Activated CD4-positive, alpha-beta memory T cell treated with anti-CD3 and anti-CD28 coated beads for 36 hours (primary cell): ENCODE measurements at regions not wholly inside any gene's neighbourhood (a gene's known extent, or its start where the extent isn't known, plus 50 kb on each side); places are given as distances from the start of the nearest gene placed in this dataset.

Experiments
- CTCF ChIA-PET: fragments of 350-600 bp; sonication (Branson Sonifier 250); formaldehyde crosslinking; loops from one replicate; lab custom pipeline; 2021; ENCODE audit warnings: antibody characterized with exemption, inconsistent platforms; lab: Charles Lee
- POLR2A ChIA-PET: fragments of 350-600 bp; sonication (Branson Sonifier 250); formaldehyde crosslinking; loops from one replicate; lab custom pipeline; 2021; ENCODE audit warnings: antibody characterized with exemption; lab: Charles Lee
- DNase-seq: peaks from one replicate; pipeline ENCODE4 v3.0.0-alpha.2; 2020
- H3K27ac Mint-ChIP-seq: one replicate; pipeline ENCODE4 v1.8.0; 2021; ENCODE audit warnings: mixed read lengths
- H3K27me3 Mint-ChIP-seq: one replicate; pipeline ENCODE4 v1.8.0; 2021; ENCODE audit warnings: mixed read lengths
- H3K36me3 Mint-ChIP-seq: one replicate; pipeline ENCODE4 v1.8.0; 2021; ENCODE audit warnings: mixed read lengths
- H3K4me1 Mint-ChIP-seq: one replicate; pipeline ENCODE4 v1.8.0; 2021; ENCODE audit warnings: low read depth, mixed read lengths
- H3K4me3 Mint-ChIP-seq: one replicate; pipeline ENCODE4 v1.8.0; 2021; ENCODE audit warnings: mild to moderate bottlenecking, mixed read lengths
- H3K9me3 Mint-ChIP-seq: one replicate; pipeline ENCODE4 v1.8.0; 2021; ENCODE audit warnings: mixed read lengths
- intact Hi-C: fragments of 100-400 bp; cut with micrococcal nuclease; formaldehyde crosslinking; loops from one replicate; pipeline ENCODE4 v1.15.1; 2023

- H3K27ac Mint-ChIP-seq, result no peak overlapping the region
- H3K9me3 Mint-ChIP-seq, result no peaks in the 10 kb centered on the region
- no peaks in the 10 kb centered on the region for H3K36me3 Mint-ChIP-seq
- no peak for DNase-seq
- intact Hi-C loops, result no loop called here
- H3K4me3 Mint-ChIP-seq, result no peak overlapping the region
- ChIA-PET POLR2A (no interaction called here), CTCF (no interaction called here)
- H3K4me1 Mint-ChIP-seq, result no peaks in the 10 kb centered on the region
- no peaks in the 10 kb centered on the region for H3K27me3 Mint-ChIP-seq
Observed at GRCh38 chr4:108236264-108236663, 67.5 kb upstream of the LEF1 start.

- no peaks in the 10 kb centered on the region for H3K36me3 Mint-ChIP-seq
- peaks cover 4% of the 10 kb centered on the region for H3K4me1 Mint-ChIP-seq
- H3K4me3 Mint-ChIP-seq, result no peak overlapping the region
- no peak overlapping the region for H3K27ac Mint-ChIP-seq
- intact Hi-C loops, result no loop called here
- POLR2A ChIA-PET, result no interaction called here
- no peaks in the 10 kb centered on the region for H3K27me3 Mint-ChIP-seq
- H3K9me3 Mint-ChIP-seq, result peaks cover 2% of the 10 kb centered on the region
- DNase-seq, result no peak
- CTCF ChIA-PET, result no interaction called here
Observed at GRCh38 chr4:108227923-108228322, 59.2 kb upstream of the LEF1 start.

- Mint-ChIP-seq H3K4me3 (no peak overlapping the region), H3K9me3 (peaks cover 2% of the 10 kb centered on the region), H3K36me3 (no peaks in the 10 kb centered on the region), H3K27me3 (no peaks in the 10 kb centered on the region), H3K4me1 (peaks cover 4% of the 10 kb centered on the region), H3K27ac (no peak overlapping the region)
- intact Hi-C loops, result no loop called here
- no peak for DNase-seq
- CTCF ChIA-PET, result no interaction called here
- POLR2A ChIA-PET, result no interaction called here
Observed at GRCh38 chr4:108224611-108225053, 55.9 kb upstream of the LEF1 start.

GRCh38 chr4:108223313-108223712 lies 54.6 kb upstream of the LEF1 start:
- H3K4me3 Mint-ChIP-seq, result no peak overlapping the region
- peaks cover 2% of the 10 kb centered on the region for H3K9me3 Mint-ChIP-seq
- CTCF ChIA-PET, result no interaction called here
- H3K36me3 Mint-ChIP-seq, result no peaks in the 10 kb centered on the region
- H3K4me1 Mint-ChIP-seq, result peaks cover 4% of the 10 kb centered on the region
- POLR2A ChIA-PET, result no interaction called here
- no peak overlapping the region for H3K27ac Mint-ChIP-seq
- H3K27me3 Mint-ChIP-seq, result no peaks in the 10 kb centered on the region
- no peak for DNase-seq
- intact Hi-C loops, result no loop called here

GRCh38 chr4:108219998-108220397 lies 51.3 kb upstream of the LEF1 start:
- no peaks in the 10 kb centered on the region for H3K27me3 Mint-ChIP-seq
- intact Hi-C loops, result no loop called here
- H3K27ac Mint-ChIP-seq, result no peak overlapping the region
- CTCF ChIA-PET, result no interaction called here
- POLR2A ChIA-PET, result no interaction called here
- no peaks in the 10 kb centered on the region for H3K4me1 Mint-ChIP-seq
- peaks cover 4% of the 10 kb centered on the region for H3K36me3 Mint-ChIP-seq
- no peak overlapping the region for H3K4me3 Mint-ChIP-seq
- peaks cover 6% of the 10 kb centered on the region for H3K9me3 Mint-ChIP-seq
- DNase-seq, result no peak
